ENCODE measurements at regions not wholly inside any gene's neighbourhood (a gene's known extent, or its start where the extent isn't known, plus 50 kb on each side); places are given as distances from the start of the nearest gene placed in this dataset.
"Not testable (repeated sequence)": the region's sequence is repeated elsewhere in the genome, so short reads cannot be mapped to it uniquely, and the experiment has no call there.

DNA sequence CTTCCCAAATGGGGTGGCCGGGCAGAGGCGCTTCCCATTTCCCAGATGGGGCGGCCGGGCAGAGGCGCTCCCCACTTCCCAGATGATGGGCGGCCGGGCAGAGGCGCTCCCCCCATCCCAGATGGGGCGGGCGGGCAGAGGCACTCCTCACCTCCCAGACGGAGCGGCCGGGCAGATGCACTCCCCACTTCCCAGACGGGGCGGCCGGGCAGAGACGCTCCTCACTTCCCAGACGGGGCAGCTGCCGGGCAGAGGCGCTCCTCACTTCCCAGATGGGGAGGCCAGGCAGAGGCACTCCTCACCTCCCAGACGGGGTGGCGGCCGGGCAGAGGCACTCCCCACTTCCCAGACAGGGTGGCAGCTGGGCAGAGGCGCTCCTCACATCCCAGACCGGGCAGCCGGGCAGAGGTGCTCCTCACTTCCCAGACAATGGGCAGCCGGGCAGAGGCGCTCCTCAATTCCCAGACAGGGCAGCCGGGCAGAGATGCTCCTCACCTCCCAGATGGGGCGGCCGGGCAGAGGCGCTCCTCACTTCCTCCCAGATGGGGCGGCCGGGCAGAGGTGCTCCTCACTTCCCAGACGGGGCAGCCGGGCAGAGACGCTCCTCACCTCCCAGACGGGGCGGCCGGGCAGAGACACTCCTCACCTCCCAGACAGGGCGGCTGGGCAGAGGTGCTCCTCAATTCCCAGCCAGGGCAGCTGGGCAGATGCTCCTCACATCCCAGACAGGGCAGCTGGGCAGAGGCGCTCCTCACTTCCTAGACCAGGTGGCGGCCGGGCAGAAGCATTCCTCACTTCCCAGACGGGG is 345.0 kb downstream of the TUBA3C start:
- DNase-seq (ENCODE audit: low read depth in 1 of 2, low spot score in 1 of 2), result not testable (repeated sequence)

DNA sequence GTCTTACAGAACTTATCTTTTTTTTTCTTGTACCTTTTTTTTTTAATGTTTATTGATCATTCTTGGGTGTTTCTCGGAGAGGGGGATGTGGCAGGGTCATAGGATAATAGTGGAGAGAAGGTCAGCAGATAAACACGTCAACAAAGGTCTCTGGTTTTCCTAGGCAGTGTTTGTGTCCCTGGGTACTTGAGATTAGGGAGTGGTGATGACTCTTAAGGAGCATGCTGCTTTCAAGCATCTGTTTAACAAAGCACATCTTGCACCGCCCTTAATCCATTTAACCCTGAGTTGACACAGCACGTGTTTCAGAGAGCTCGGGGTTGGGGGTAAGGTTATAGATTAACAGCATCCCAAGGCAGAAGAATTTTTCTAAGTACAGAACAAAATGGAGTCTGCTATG is 345.9 kb downstream of the TUBA3C start:
- DNase-seq (ENCODE audit: low read depth in 1 of 2, low spot score in 1 of 2), result not testable (repeated sequence)

DNA sequence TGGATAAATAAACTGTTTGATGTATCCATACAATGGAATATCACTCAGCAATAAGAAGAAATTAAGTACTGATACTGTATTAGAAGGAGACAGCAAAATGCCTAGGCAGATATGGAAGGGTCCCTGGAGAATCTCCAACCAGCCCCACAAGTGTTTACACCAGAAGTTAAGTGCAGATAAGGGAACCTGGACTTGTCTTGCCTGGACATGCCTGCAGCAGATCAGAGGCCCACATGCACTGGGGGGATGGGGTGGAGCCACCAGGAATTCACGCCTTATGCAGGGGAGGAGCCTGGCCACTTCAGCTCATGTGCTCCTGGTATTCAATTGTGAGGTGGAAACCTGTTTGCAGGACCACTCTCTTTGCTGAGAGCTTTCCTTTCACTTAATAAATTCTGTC is 356.9 kb downstream of the TUBA3C start:
- not testable (repeated sequence) for DNase-seq (ENCODE audit: low read depth in 1 of 2, low spot score in 1 of 2)

DNA sequence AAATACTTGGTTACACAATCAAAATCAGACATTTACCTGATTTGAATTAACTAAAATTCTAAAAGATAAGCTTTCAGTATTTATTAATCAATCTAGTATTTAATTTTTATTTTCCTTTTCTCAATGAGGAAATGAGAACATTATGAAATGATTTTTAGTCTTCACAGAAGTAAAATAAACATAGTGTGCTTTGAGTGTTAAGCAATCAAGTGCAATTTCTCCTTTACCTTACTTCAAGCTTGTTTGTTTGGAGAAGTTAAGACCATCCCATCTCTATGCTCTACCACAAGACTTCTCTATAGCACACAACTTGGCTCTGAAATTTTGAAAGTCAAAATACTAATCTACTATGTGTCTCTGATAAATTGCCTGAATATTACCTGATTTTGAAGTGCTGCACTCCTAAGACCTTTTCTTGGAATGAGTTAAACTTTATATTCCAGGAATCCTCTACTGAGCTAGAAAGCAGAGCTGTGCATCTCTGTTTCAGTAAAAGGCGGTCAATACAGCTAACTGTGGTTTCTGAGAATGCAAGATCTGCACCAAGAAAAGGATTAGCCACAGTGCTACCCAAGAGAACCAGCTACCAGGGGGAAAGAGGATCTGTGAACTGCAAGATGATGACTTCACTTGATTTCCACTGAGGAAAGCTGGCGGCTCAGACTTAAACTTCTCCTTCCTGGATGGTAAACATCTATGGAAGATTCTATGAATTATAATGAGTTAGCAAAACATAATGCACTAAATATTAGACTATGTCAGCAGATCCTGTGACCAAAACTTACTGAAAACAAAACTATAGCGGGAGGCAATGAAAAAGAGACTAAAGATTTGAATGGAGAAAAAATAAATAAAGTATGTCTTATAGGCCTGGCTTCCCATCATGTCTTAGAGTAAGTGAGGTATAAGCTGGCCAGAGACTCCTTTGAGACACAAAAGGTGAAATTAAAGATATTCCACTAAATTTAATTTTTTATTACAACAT is 358.7 kb downstream of the TUBA3C start:
- not testable (repeated sequence) for DNase-seq (ENCODE audit: low read depth in 1 of 2, low spot score in 1 of 2)

DNA sequence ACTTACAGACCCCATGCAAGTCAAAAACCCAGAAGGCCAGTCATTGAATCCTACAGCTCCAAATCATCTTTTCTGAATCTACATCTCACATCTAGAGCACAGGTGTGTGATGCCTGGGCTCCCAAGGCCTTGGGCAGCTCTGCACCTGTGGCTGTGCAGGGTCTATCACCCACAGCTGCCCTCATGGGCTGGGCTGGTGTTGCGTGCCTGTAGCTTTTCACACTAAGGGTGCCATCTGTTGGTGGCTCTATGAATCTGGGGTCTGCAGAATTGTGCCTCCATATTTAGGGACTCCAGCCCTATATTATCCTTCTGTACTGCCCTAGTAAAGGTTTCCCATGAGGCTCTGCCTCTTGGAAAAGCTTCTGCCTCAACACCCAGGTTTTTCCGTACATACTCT is 407.6 kb downstream of the TUBA3C start:
- DNase-seq (ENCODE audit: low read depth in 1 of 2, low spot score in 1 of 2), result not testable (repeated sequence)

DNA sequence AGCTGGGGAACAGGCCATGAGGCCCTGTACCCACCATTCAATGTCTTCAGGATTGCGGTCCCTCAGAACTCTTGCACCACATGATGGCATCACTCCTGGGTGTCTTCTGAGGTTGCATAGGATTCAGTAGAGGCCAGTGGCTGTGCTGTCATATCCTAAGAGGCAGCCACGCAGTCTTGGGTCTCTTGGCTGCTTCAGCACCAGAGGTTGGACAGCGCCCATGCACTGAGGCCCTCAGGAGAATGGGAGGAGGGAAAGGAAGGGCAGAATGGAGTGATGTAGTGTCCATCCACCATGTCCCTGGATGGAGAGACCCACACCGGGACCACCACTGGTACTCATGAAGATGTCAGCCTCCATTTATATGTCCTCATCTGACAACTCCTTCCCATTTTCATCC is 439.9 kb downstream of the TUBA3C start:
- not testable (repeated sequence) for DNase-seq (ENCODE audit: low read depth in 1 of 2, low spot score in 1 of 2)

DNA sequence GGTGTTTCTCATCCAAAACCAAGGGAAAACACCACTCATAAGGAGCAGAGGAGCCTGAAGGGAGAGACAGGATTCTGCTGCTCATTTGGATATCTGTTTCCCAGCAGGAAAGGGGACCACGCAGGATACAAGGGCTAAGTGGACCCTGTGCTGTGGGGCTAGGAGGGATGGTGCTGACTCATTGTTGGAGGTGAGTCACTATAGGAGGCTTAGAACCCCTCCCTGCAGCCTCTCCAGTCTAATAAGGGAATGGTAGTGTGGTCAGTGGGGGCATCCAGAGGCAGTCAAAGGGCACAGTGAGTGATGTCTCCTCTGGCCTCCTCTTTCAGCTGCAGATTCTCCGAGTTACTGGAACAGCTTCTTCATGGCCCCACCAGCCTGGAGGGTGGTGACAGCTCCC is 442.3 kb downstream of the TUBA3C start:
- no peak for DNase-seq (ENCODE audit: low read depth in 1 of 2, low spot score in 1 of 2)

DNA sequence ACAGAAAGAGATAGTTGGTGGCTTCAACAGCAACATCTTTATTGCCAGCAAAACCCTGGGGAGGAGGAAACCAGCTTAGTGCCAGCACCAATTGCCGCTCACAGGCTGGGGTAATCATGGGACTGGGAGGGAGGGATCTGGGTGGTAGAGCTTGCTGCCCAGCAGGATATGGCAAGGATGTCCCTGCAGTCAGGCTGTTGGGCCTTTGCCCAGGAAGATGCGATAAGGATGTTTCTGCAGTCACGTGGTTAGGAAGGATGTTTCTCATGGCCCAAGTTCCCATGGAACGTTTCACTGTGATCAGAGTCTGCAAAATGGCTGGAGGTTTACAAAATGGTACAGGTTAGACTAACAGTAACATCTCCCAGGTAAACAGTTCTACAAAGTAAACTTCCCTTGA is 443.5 kb downstream of the TUBA3C start:
- DNase-seq (ENCODE audit: low read depth in 1 of 2, low spot score in 1 of 2), result not testable (repeated sequence)

DNA sequence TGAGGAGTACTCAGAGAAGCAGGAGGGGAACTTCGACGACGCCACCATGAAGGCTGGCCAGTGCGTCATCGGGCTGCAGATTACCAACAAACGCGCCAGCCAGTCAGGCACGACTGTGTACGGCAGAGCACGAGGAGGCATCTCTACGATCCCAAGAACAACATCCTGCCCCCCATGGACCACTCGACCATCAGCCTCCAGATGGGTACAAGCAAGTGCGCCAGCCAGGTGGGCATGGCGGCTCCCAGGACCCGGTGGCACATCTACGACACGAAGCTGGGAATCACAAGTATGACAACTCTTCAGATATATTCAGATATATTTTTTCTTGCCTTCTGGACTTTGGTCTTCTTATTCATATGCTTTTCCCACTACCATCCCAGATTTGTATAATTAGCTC is 454.5 kb downstream of the TUBA3C start:
- DNase-seq (ENCODE audit: low read depth in 1 of 2, low spot score in 1 of 2), result not testable (repeated sequence)

DNA sequence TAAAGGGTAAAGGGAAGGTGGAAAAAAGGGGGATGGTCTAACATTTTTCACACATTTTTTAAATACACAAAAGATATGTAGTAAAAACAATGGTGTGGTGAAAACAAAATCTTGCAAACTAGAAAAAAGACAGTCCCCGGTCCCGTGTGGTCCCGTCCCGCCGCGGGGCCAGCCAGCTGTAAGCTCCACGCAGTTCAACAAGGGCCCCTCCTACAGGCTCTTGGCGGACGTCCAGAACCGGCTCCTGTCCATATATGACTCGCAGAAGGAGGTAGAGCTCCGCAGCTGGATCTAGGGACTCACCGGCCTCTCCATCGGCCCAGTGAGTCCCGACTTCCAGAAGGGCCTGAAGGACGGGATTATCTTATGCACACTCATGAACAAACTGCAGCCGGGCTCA is 455.1 kb downstream of the TUBA3C start:
- DNase-seq (ENCODE audit: low read depth in 1 of 2, low spot score in 1 of 2), result not testable (repeated sequence)

DNA sequence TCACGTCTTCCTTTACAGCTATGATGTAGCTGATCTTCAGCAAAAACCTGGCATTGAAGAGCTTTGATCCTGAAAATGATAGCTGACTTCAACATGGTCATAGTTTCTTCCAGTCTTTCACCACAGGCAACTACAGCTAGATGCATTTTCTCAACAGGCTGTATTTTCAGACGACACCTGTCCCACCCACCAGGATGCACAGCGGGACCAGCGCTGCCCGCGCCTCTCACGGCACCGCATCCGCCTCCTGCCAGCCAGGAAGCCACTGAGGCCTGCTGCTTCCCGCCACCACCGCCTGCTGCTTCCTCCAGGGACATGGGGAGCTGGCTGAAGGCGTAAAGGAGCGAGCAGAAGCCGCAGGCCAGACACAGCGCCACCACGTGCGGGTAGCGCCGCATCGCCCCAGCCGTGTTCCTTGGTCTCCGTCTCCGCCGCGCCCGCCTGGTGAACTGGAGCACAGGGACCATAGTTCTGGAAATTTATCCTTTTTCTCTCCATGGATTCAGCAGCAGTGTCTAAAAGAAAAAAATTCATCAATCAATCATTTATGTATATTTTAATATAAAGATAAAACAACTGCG is 456.3 kb downstream of the TUBA3C start:
- DNase-seq (ENCODE audit: low read depth in 1 of 2, low spot score in 1 of 2), result not testable (repeated sequence)

DNA sequence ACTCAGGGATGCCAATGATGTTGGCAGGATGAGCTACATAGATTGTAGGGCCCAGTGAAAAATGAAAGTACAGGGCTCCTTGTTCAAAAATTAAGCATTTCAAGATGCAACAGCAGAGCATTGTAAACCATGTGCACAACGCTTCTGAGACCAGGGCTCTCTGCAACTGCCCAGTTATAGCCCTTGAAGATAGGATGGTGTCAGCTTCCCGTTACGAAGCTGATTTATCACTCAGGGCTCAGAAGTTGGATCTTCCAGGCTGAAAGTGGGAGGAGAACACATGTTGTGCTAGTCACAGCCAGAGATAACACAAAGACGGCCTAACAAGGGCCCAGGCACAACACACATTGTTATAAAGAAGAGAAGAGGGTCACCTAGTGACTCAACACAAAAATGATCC is 466.7 kb downstream of the TUBA3C start:
- DNase-seq (ENCODE audit: low read depth in 1 of 2, low spot score in 1 of 2), result no peak

DNA sequence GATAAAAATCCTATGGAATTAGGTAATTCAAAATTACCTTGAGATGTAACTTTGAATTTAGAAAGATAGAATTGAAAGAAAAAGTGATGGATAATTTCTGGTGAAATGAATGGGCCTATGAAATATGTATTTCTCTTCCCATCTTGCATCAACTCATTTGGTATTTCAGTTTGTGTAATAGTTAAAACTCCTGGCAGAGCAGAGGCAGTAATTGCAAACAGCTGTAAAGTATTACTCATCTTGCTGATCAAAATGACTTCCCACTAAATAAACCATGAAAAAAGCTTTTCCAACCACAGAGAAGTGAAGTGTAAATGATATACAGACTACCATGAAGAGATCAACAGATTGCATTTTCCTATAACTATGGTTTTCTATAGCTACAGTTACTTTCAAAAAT is 471.0 kb downstream of the TUBA3C start:
- not testable (repeated sequence) for DNase-seq (ENCODE audit: low read depth in 1 of 2, low spot score in 1 of 2)

DNA sequence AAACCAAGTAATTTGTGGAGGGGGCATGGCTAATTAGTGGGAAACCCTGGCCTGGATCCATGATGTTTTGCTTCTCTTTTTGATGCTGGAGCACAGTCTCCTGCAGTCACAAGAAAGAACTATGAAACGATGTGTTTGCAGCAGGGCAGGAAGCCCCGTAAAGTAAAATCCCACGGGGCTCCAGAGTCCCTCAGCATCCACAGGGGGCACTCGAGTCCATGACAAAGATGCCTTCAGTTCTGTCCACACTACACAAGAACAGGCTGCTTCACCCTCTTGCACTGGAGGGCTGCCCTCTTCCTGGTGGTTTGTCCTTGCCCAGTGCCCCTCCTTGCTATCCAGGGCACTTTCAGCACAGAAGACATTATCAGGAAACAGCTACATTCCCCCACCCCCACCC is 475.1 kb downstream of the TUBA3C start:
- not testable (repeated sequence) for DNase-seq (ENCODE audit: low read depth in 1 of 2, low spot score in 1 of 2)

DNA sequence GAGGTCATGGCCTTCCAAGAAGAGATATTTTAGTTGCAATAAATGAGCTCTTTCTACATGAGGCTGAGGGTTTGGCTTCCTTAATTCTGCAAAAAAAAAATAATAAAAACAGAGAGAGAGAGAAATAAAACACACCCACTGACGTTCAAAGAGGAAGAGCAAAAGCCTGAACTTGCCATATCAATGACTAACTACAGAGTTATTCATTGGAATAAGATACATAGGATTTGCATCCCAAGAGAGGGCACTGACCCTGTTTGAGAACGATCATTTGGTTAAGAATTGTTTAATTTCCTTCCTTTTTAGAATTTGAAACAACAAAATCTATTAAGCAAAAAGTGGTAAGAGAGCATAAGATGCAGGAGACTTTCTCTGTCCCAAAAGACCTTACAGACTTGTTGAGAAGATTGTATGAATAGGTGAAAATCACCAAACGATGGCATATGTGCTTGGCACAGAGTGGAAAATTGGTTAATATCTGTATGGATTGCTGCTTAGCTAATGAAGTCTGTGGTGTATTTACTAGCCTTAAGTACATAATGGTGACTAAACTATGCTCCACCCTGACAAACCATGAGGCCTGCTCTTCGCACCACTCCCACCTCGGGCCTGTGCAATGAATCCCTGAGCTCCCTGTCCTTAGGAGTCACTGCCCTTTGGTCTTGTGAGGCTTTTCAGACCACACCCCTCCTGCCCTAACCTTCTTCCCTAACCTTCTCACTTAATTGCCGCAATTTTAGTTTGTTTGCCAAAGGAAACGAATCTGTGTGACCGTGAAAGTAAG is 479.0 kb downstream of the TUBA3C start:
- not testable (repeated sequence) for DNase-seq (ENCODE audit: low read depth in 1 of 2, low spot score in 1 of 2)

DNA sequence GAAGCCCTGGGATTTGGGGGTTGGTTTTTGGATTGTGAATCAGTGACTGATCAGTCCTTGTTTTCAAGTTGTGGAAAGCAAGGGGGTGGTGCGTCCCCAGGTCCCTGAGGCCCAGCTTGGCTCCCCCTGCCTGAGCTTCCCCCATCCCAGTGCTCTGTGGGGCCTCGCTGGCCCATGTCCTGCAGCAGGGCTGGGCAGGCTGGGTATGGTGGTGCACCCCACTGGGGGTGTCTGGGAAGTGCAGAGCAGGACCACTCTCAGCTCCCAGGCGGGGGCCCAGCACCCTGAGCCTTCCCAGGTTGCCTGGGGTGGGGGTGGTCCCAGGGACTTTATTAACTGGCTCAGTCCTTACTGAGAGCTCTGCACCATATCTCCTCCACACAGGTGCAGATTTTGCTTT is 483.3 kb downstream of the TUBA3C start:
- DNase-seq (ENCODE audit: low read depth in 1 of 2, low spot score in 1 of 2), result not testable (repeated sequence)

DNA sequence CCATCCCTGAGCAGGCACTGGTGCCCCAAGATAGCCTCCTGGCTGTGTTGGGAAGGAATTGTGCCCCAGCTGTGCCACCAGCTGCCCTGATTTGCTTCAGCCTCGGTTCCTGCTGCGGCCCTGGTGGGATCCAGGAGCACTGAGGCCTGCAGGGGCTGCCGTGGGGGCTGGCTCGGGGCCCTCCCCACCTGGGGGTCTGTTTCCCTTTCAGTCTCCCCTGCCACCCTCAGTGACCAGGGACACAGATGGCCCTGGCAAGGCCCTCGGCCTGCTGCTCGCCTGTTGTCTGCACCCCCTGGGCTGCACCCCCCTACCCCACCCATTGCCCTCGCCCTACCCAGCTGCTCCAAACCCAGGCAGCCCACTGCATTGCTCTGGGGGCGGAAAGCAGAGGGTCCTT is 483.8 kb downstream of the TUBA3C start:
- DNase-seq (ENCODE audit: low read depth in 1 of 2, low spot score in 1 of 2), result not testable (repeated sequence)

DNA sequence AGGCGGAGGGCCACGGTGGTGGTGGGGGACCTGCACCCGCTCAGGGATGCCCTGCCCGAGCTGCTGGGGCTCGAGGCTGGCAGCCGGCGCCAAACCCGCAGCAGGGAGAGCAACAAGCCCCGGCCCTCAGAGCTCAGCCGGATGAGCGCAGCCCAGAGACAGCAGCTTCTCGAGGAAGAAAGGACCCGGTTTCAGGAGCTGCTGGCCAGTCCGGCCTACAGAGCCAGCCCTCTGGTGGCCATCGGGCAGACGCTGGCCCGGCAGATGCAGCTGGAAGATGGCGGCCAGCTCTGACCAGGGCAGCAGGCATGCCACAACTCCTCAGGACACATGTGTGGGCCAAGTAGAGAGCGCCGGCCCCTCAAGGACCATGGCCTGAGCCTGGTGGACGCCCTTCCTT is 484.4 kb downstream of the TUBA3C start:
- not testable (repeated sequence) for DNase-seq (ENCODE audit: low read depth in 1 of 2, low spot score in 1 of 2)

DNA sequence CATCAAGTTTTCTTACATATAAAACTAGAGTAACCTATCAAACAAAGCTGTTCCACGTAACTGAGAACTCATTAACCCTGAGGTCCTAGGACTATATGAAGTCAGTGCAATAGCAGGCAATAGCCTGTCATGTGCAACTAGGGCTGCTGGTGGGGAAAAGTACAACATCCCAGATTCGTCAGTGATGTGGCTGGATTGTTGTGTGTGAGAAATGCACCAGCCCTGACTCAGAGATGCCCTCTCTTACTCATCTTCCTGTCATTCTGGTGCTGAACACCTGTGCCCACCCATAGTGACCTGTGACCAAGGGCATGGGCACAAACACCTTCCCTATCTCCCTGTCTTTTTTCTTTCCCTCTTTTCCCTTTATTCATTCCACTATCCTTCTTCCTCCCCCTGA is 504.2 kb downstream of the TUBA3C start:
- DNase-seq (ENCODE audit: low read depth in 1 of 2, low spot score in 1 of 2), result not testable (repeated sequence)

DNA sequence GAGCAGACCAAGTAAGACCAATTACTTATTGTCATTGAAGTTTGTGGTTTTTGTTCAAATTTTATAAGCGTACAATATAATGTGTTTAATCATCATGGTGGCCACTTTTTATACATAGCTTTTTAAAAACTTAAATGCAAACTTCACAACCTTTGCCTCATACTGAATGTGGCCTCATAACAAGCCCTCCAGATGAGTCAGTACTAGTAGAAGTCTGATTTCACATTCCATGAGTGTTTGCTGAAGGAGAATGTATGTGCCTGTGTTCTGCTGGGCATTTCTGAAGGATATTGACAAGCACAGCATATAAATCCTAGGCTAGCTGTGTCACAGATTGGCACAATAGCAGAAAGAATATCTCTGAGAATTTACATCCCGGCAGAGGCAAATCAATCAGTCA is 506.4 kb downstream of the TUBA3C start:
- DNase-seq (ENCODE audit: low read depth in 1 of 2, low spot score in 1 of 2), result not testable (repeated sequence)

DNA sequence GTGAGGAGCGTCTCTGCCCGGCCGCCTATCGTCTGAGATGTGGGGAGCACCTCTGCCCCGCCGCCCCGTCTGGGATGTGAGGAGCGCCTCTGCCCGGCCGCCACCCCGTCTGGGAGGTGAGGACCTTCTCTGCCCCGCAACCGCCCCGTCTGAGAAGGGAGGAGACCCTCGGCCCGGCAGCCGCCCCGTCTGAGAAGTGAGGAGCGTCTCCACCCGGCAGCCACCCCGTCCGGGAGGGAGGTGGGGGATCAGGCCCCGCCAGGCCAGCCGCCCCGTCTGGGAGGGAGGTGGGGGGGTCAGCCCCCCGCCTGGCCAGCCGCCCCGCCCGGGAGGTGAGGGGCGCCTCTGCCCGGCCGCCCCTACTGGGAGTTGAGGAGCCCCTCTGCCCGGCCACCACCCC is 507.8 kb downstream of the TUBA3C start:
- not testable (repeated sequence) for DNase-seq (ENCODE audit: low read depth in 1 of 2, low spot score in 1 of 2)

All from stimulated activated CD4-positive, alpha-beta T cell treated with anti-CD3 and anti-CD28 coated beads, Interleukin-15, amount 100 ng/mL, for 1 hour (primary cell).